ENCODE measurements at regions not wholly inside any gene's neighbourhood (a gene's known extent, or its start where the extent isn't known, plus 50 kb on each side); places are given as distances from the start of the nearest gene placed in this dataset.

- Histone ChIP-seq H3K4me3 (ENCODE audit: low read length) (no peak overlapping the region), H3K9ac (ENCODE audit: low read depth, low read length) (no peak overlapping the region), H3K4me2 (ENCODE audit: low read length) (no peak overlapping the region), H3K36me3 (ENCODE audit: insufficient read depth, low read length) (no peaks in the 10 kb centered on the region), H3K27me3 (ENCODE audit: control insufficient read depth, insufficient read depth, low read length) (no peaks in the 10 kb centered on the region), H3K9me3 (replicated peaks; ENCODE audit: low read length) (no peaks in the 10 kb centered on the region), H3K4me1 (ENCODE audit: control insufficient read depth, insufficient read depth, low read length) (no peaks in the 10 kb centered on the region)
These were observed 883.3 kb upstream of the CNTN5 start for GRCh38 chr11:98137437-98137836.

- H3K27me3 ChIP-seq (ENCODE audit: control insufficient read depth, insufficient read depth, low read length) = no peaks in the 10 kb centered on the region
- no peak overlapping the region for H3K4me2 ChIP-seq (ENCODE audit: low read length)
- peaks cover 8% of the 10 kb centered on the region for H3K9me3 ChIP-seq (replicated peaks; ENCODE audit: low read length)
- no peaks in the 10 kb centered on the region for H3K36me3 ChIP-seq (ENCODE audit: insufficient read depth, low read length)
- no peak overlapping the region for H3K9ac ChIP-seq (ENCODE audit: low read depth, low read length)
- H3K4me1 ChIP-seq (ENCODE audit: control insufficient read depth, insufficient read depth, low read length) = no peaks in the 10 kb centered on the region
- H3K4me3 ChIP-seq (ENCODE audit: low read length) = no peak overlapping the region
These were observed 877.1 kb upstream of the CNTN5 start for GRCh38 chr11:98143661-98144060.

GRCh38 chr11:98153752-98154151 is 867.0 kb upstream of the CNTN5 start:
- Histone ChIP-seq H3K4me1 (ENCODE audit: control insufficient read depth, insufficient read depth, low read length) (no peaks in the 10 kb centered on the region), H3K9ac (ENCODE audit: low read depth, low read length) (no peak overlapping the region), H3K36me3 (ENCODE audit: insufficient read depth, low read length) (no peaks in the 10 kb centered on the region), H3K4me2 (ENCODE audit: low read length) (no peak overlapping the region), H3K4me3 (ENCODE audit: low read length) (no peak overlapping the region), H3K27me3 (ENCODE audit: control insufficient read depth, insufficient read depth, low read length) (no peaks in the 10 kb centered on the region), H3K9me3 (replicated peaks; ENCODE audit: low read length) (peaks cover 2% of the 10 kb centered on the region)

- Histone ChIP-seq H3K9ac (ENCODE audit: low read depth, low read length) (no peak overlapping the region), H3K4me3 (ENCODE audit: low read length) (no peak overlapping the region), H3K4me1 (ENCODE audit: control insufficient read depth, insufficient read depth, low read length) (no peaks in the 10 kb centered on the region), H3K9me3 (replicated peaks; ENCODE audit: low read length) (peaks cover 2% of the 10 kb centered on the region), H3K4me2 (ENCODE audit: low read length) (no peak overlapping the region), H3K36me3 (ENCODE audit: insufficient read depth, low read length) (no peaks in the 10 kb centered on the region), H3K27me3 (ENCODE audit: control insufficient read depth, insufficient read depth, low read length) (no peaks in the 10 kb centered on the region)
These were observed 865.1 kb upstream of the CNTN5 start for GRCh38 chr11:98155696-98156095.

- Histone ChIP-seq H3K4me3 (ENCODE audit: low read length) (no peak overlapping the region), H3K9me3 (replicated peaks; ENCODE audit: low read length) (no peaks in the 10 kb centered on the region), H3K4me2 (ENCODE audit: low read length) (no peak overlapping the region), H3K36me3 (ENCODE audit: insufficient read depth, low read length) (no peaks in the 10 kb centered on the region), H3K27me3 (ENCODE audit: control insufficient read depth, insufficient read depth, low read length) (no peaks in the 10 kb centered on the region), H3K4me1 (ENCODE audit: control insufficient read depth, insufficient read depth, low read length) (no peaks in the 10 kb centered on the region), H3K9ac (ENCODE audit: low read depth, low read length) (no peak overlapping the region)
These were observed 842.8 kb upstream of the CNTN5 start for GRCh38 chr11:98177925-98178324.

- H3K4me1 ChIP-seq (ENCODE audit: control insufficient read depth, insufficient read depth, low read length) = no peaks in the 10 kb centered on the region
- H3K27me3 ChIP-seq (ENCODE audit: control insufficient read depth, insufficient read depth, low read length) = no peaks in the 10 kb centered on the region
- H3K4me2 ChIP-seq (ENCODE audit: low read length) = no peak overlapping the region
- H3K4me3 ChIP-seq (ENCODE audit: low read length) = no peak overlapping the region
- no peaks in the 10 kb centered on the region for H3K36me3 ChIP-seq (ENCODE audit: insufficient read depth, low read length)
- no peak overlapping the region for H3K9ac ChIP-seq (ENCODE audit: low read depth, low read length)
- no peaks in the 10 kb centered on the region for H3K9me3 ChIP-seq (replicated peaks; ENCODE audit: low read length)
These were observed 840.2 kb upstream of the CNTN5 start for GRCh38 chr11:98180511-98180910.

- Histone ChIP-seq H3K9me3 (replicated peaks; ENCODE audit: low read length) (no peaks in the 10 kb centered on the region), H3K4me1 (ENCODE audit: control insufficient read depth, insufficient read depth, low read length) (no peaks in the 10 kb centered on the region), H3K27me3 (ENCODE audit: control insufficient read depth, insufficient read depth, low read length) (no peaks in the 10 kb centered on the region), H3K4me3 (ENCODE audit: low read length) (no peak overlapping the region), H3K4me2 (ENCODE audit: low read length) (no peak overlapping the region), H3K36me3 (ENCODE audit: insufficient read depth, low read length) (no peaks in the 10 kb centered on the region), H3K9ac (ENCODE audit: low read depth, low read length) (no peak overlapping the region)
These were observed 839.8 kb upstream of the CNTN5 start for GRCh38 chr11:98180921-98181320.

GRCh38 chr11:98183034-98183433 is 837.7 kb upstream of the CNTN5 start:
- Histone ChIP-seq H3K27me3 (ENCODE audit: control insufficient read depth, insufficient read depth, low read length) (no peaks in the 10 kb centered on the region), H3K9me3 (replicated peaks; ENCODE audit: low read length) (no peaks in the 10 kb centered on the region), H3K4me2 (ENCODE audit: low read length) (no peak overlapping the region), H3K36me3 (ENCODE audit: insufficient read depth, low read length) (no peaks in the 10 kb centered on the region), H3K4me3 (ENCODE audit: low read length) (no peak overlapping the region), H3K9ac (ENCODE audit: low read depth, low read length) (no peak overlapping the region), H3K4me1 (ENCODE audit: control insufficient read depth, insufficient read depth, low read length) (no peaks in the 10 kb centered on the region)

- H3K9ac ChIP-seq (ENCODE audit: low read depth, low read length) = no peak overlapping the region
- no peaks in the 10 kb centered on the region for H3K4me1 ChIP-seq (ENCODE audit: control insufficient read depth, insufficient read depth, low read length)
- H3K4me2 ChIP-seq (ENCODE audit: low read length) = no peak overlapping the region
- H3K9me3 ChIP-seq (replicated peaks; ENCODE audit: low read length) = no peaks in the 10 kb centered on the region
- no peaks in the 10 kb centered on the region for H3K27me3 ChIP-seq (ENCODE audit: control insufficient read depth, insufficient read depth, low read length)
- no peaks in the 10 kb centered on the region for H3K36me3 ChIP-seq (ENCODE audit: insufficient read depth, low read length)
- no peak overlapping the region for H3K4me3 ChIP-seq (ENCODE audit: low read length)
These were observed 835.5 kb upstream of the CNTN5 start for GRCh38 chr11:98185245-98185644.

GRCh38 chr11:98194611-98195010 is 826.1 kb upstream of the CNTN5 start:
- no peaks in the 10 kb centered on the region for H3K9me3 ChIP-seq (replicated peaks; ENCODE audit: low read length)
- no peaks in the 10 kb centered on the region for H3K36me3 ChIP-seq (ENCODE audit: insufficient read depth, low read length)
- no peak overlapping the region for H3K4me3 ChIP-seq (ENCODE audit: low read length)
- H3K9ac ChIP-seq (ENCODE audit: low read depth, low read length) = no peak overlapping the region
- no peak overlapping the region for H3K4me2 ChIP-seq (ENCODE audit: low read length)
- H3K4me1 ChIP-seq (ENCODE audit: control insufficient read depth, insufficient read depth, low read length) = no peaks in the 10 kb centered on the region
- no peaks in the 10 kb centered on the region for H3K27me3 ChIP-seq (ENCODE audit: control insufficient read depth, insufficient read depth, low read length)

- Histone ChIP-seq H3K4me3 (ENCODE audit: low read length) (no peak overlapping the region), H3K9me3 (replicated peaks; ENCODE audit: low read length) (no peaks in the 10 kb centered on the region), H3K4me1 (ENCODE audit: control insufficient read depth, insufficient read depth, low read length) (no peaks in the 10 kb centered on the region), H3K36me3 (ENCODE audit: insufficient read depth, low read length) (no peaks in the 10 kb centered on the region), H3K9ac (ENCODE audit: low read depth, low read length) (no peak overlapping the region), H3K27me3 (ENCODE audit: control insufficient read depth, insufficient read depth, low read length) (no peaks in the 10 kb centered on the region), H3K4me2 (ENCODE audit: low read length) (no peak overlapping the region)
These were observed 825.4 kb upstream of the CNTN5 start for GRCh38 chr11:98195300-98195699.

GRCh38 chr11:98207086-98207485 is 813.7 kb upstream of the CNTN5 start:
- Histone ChIP-seq H3K9me3 (replicated peaks; ENCODE audit: low read length) (no peaks in the 10 kb centered on the region), H3K27me3 (ENCODE audit: control insufficient read depth, insufficient read depth, low read length) (no peaks in the 10 kb centered on the region), H3K36me3 (ENCODE audit: insufficient read depth, low read length) (no peaks in the 10 kb centered on the region), H3K4me2 (ENCODE audit: low read length) (no peak overlapping the region), H3K9ac (ENCODE audit: low read depth, low read length) (no peak overlapping the region), H3K4me3 (ENCODE audit: low read length) (no peak overlapping the region), H3K4me1 (ENCODE audit: control insufficient read depth, insufficient read depth, low read length) (no peaks in the 10 kb centered on the region)

All from skeletal muscle satellite cell (primary cell).